Activated T-helper 1 cell treated with anti-CD3 and anti-CD28 coated beads, Interleukin-12 subunit alpha, Interleukin-12 subunit beta, Interleukin-2, Interleukin-4 antibody, amounts not matched to agents 30 ng/mL and 10 ng/mL and 1 ng/mL, durations not matched to agents 14 hours and 24 hours and 36 hours (primary cell): ENCODE measurements at regions not wholly inside any gene's neighbourhood (a gene's known extent, or its start where the extent isn't known, plus 50 kb on each side); places are given as distances from the start of the nearest gene placed in this dataset.

Experiments
- DNase-seq: peaks from one replicate; pipeline ENCODE4 v3.0.0; 2021; ENCODE audit warnings: low spot score
- H3K27ac Mint-ChIP-seq: one replicate; pipeline ENCODE4 v1.8.0; 2021; ENCODE audit warnings: mild to moderate bottlenecking, mixed read lengths
- H3K27me3 Mint-ChIP-seq: one replicate; pipeline ENCODE4 v1.8.0; 2022; ENCODE audit warnings: mild to moderate bottlenecking, moderate library complexity, mixed read lengths; ENCODE audit not compliant: insufficient read depth
- H3K36me3 Mint-ChIP-seq: one replicate; pipeline ENCODE4 v1.8.0; 2021; ENCODE audit warnings: low read depth, mixed read lengths
- H3K4me1 Mint-ChIP-seq: one replicate; pipeline ENCODE4 v1.8.0; 2021; ENCODE audit warnings: low read depth, mixed read lengths
- H3K4me3 Mint-ChIP-seq: one replicate; pipeline ENCODE4 v1.8.0; 2021; ENCODE audit warnings: mild to moderate bottlenecking, moderate library complexity, mixed read lengths
- H3K9me3 Mint-ChIP-seq: one replicate; pipeline ENCODE4 v1.8.0; 2021; ENCODE audit warnings: mixed read lengths
- intact Hi-C: fragments of 100-400 bp; cut with micrococcal nuclease; formaldehyde crosslinking; loops from one replicate; pipeline ENCODE4 v1.15.1; 2024

- H3K27me3 Mint-ChIP-seq, result no peaks in the 10 kb centered on the region
- no peaks in the 10 kb centered on the region for H3K9me3 Mint-ChIP-seq
- intact Hi-C loops, result no loop called here
- H3K4me3 Mint-ChIP-seq, result no peak overlapping the region
- H3K4me1 Mint-ChIP-seq, result no peaks in the 10 kb centered on the region
- H3K27ac Mint-ChIP-seq, result no peak overlapping the region
- no peak for DNase-seq
- H3K36me3 Mint-ChIP-seq, result no peaks in the 10 kb centered on the region
These were observed 1243.5 kb downstream of the BRD1 start for GRCh38 chr22:48584170-48584569.

- H3K27me3 Mint-ChIP-seq, result no peaks in the 10 kb centered on the region
- no peaks in the 10 kb centered on the region for H3K4me1 Mint-ChIP-seq
- intact Hi-C loops, result no loop called here
- no peak overlapping the region for H3K27ac Mint-ChIP-seq
- DNase-seq, result no peak
- no peaks in the 10 kb centered on the region for H3K36me3 Mint-ChIP-seq
- H3K4me3 Mint-ChIP-seq, result no peak overlapping the region
- H3K9me3 Mint-ChIP-seq, result no peaks in the 10 kb centered on the region
These were observed 1245.7 kb downstream of the BRD1 start for GRCh38 chr22:48581796-48582469.

- Mint-ChIP-seq H3K9me3 (no peaks in the 10 kb centered on the region), H3K27me3 (no peaks in the 10 kb centered on the region), H3K4me1 (no peaks in the 10 kb centered on the region), H3K27ac (no peak overlapping the region), H3K36me3 (no peaks in the 10 kb centered on the region), H3K4me3 (no peak overlapping the region)
- no peak for DNase-seq
- intact Hi-C loops, result no loop called here
These were observed 1246.4 kb downstream of the BRD1 start for GRCh38 chr22:48581205-48581766.

GRCh38 chr22:48580481-48580970 lies 1247.1 kb downstream of the BRD1 start:
- Mint-ChIP-seq H3K4me1 (no peaks in the 10 kb centered on the region), H3K9me3 (no peaks in the 10 kb centered on the region), H3K27me3 (no peaks in the 10 kb centered on the region), H3K27ac (no peak overlapping the region), H3K36me3 (no peaks in the 10 kb centered on the region), H3K4me3 (no peak overlapping the region)
- intact Hi-C loops, result no loop called here
- no peak for DNase-seq

- H3K27ac Mint-ChIP-seq, result no peak overlapping the region
- no peaks in the 10 kb centered on the region for H3K27me3 Mint-ChIP-seq
- intact Hi-C loops, result no loop called here
- DNase-seq, result no peak
- no peaks in the 10 kb centered on the region for H3K9me3 Mint-ChIP-seq
- no peaks in the 10 kb centered on the region for H3K4me1 Mint-ChIP-seq
- H3K4me3 Mint-ChIP-seq, result no peak overlapping the region
- H3K36me3 Mint-ChIP-seq, result no peaks in the 10 kb centered on the region
These were observed 1247.8 kb downstream of the BRD1 start for GRCh38 chr22:48579928-48580309.

GRCh38 chr22:48579043-48579927 lies 1248.4 kb downstream of the BRD1 start:
- H3K4me3 Mint-ChIP-seq, result no peak overlapping the region

GRCh38 chr22:48578138-48579042 lies 1249.3 kb downstream of the BRD1 start:
- DNase-seq, result no peak
- no peak overlapping the region for H3K27ac Mint-ChIP-seq
- no peak overlapping the region for H3K4me3 Mint-ChIP-seq
- peaks cover 6% of the 10 kb centered on the region for H3K27me3 Mint-ChIP-seq
- H3K9me3 Mint-ChIP-seq, result no peaks in the 10 kb centered on the region
- intact Hi-C loops, result no loop called here
- no peaks in the 10 kb centered on the region for H3K36me3 Mint-ChIP-seq
- H3K4me1 Mint-ChIP-seq, result no peaks in the 10 kb centered on the region

More at GRCh38 chr22:48579043-48579927, 1248.4 kb downstream of the BRD1 start:
- Mint-ChIP-seq H3K27me3 (peaks cover 3% of the 10 kb centered on the region), H3K9me3 (no peaks in the 10 kb centered on the region), H3K36me3 (no peaks in the 10 kb centered on the region), H3K4me1 (no peaks in the 10 kb centered on the region), H3K27ac (no peak overlapping the region)
- intact Hi-C loops, result no loop called here
- DNase-seq, result no peak

- no peaks in the 10 kb centered on the region for H3K9me3 Mint-ChIP-seq
- DNase-seq, result no peak
- peaks cover 6% of the 10 kb centered on the region for H3K27me3 Mint-ChIP-seq
- no peak overlapping the region for H3K4me3 Mint-ChIP-seq
- intact Hi-C loops, result no loop called here
- H3K4me1 Mint-ChIP-seq, result no peaks in the 10 kb centered on the region
- no peak overlapping the region for H3K27ac Mint-ChIP-seq
- H3K36me3 Mint-ChIP-seq, result no peaks in the 10 kb centered on the region
These were observed 1250.0 kb downstream of the BRD1 start for GRCh38 chr22:48577691-48578090.

- Mint-ChIP-seq H3K36me3 (no peaks in the 10 kb centered on the region), H3K27ac (no peak overlapping the region), H3K4me1 (no peaks in the 10 kb centered on the region), H3K9me3 (peaks cover 5% of the 10 kb centered on the region), H3K27me3 (peaks cover 6% of the 10 kb centered on the region), H3K4me3 (no peak overlapping the region)
- no peak for DNase-seq
- intact Hi-C loops, result no loop called here
These were observed 1250.5 kb downstream of the BRD1 start for GRCh38 chr22:48577014-48577690.

GRCh38 chr22:48576333-48577013 lies 1251.2 kb downstream of the BRD1 start:
- intact Hi-C loops, result no loop called here
- Mint-ChIP-seq H3K27me3 (peaks cover 6% of the 10 kb centered on the region), H3K4me3 (no peak overlapping the region), H3K36me3 (no peaks in the 10 kb centered on the region), H3K27ac (no peak overlapping the region), H3K4me1 (no peaks in the 10 kb centered on the region), H3K9me3 (peaks cover 12% of the 10 kb centered on the region)
- no peak for DNase-seq

- Mint-ChIP-seq H3K36me3 (no peaks in the 10 kb centered on the region), H3K27ac (no peak overlapping the region), H3K9me3 (peaks cover 12% of the 10 kb centered on the region), H3K4me1 (no peaks in the 10 kb centered on the region), H3K4me3 (no peak overlapping the region), H3K27me3 (peaks cover 6% of the 10 kb centered on the region)
- intact Hi-C loops, result no loop called here
- no peak for DNase-seq
These were observed 1251.9 kb downstream of the BRD1 start for GRCh38 chr22:48575618-48576332.
